T-cell (primary cell): ENCODE measurements at regions not wholly inside any gene's neighbourhood (a gene's known extent, or its start where the extent isn't known, plus 50 kb on each side); places are given as distances from the start of the nearest gene placed in this dataset.
"Not testable (repeated sequence)": the region's sequence is repeated elsewhere in the genome, so short reads cannot be mapped to it uniquely, and the experiment has no call there.

Experiments used
- ATAC-seq, 4 experiments: fragments of 200-7000 bp in 3 of 4; fragments of 150-1000 bp in 1 of 4; cut with Tn5 transposase; replicated peaks in 1 of 4; 1 replicate in 3 of 4; 2 replicates in 1 of 4; pipeline ENCODE4 v1.10.0; 2021; ENCODE audit warnings: moderate library complexity in 3 of 4, mild to moderate bottlenecking in 2 of 4, moderate number of reproducible peaks in 1 of 4
- CTCF ChIA-PET, 2 donors: fragments of 300-600 bp; sonication (Branson Sonifier 250); formaldehyde crosslinking; loops; one replicate each; lab custom pipeline; 2022; ENCODE audit warnings: antibody characterized with exemption in 2 of 2; lab: Charles Lee
- POLR2A ChIA-PET, 2 donors: fragments of 300-600 bp; sonication (Branson Sonifier 250); formaldehyde crosslinking; loops; one replicate each; lab custom pipeline; 2022; ENCODE audit warnings: antibody characterized with exemption in 2 of 2; lab: Charles Lee
- DNase-seq, 35 experiments: peaks; one replicate each; pipeline versions ENCODE4 v3.0.0 to v3.0.0-alpha.2; 2013 to 2023
- H3K27ac ChIP-seq: one replicate; pipeline ENCODE4 v1.5.1; 2013; ENCODE audit warnings: low read length
- H3K27me3 ChIP-seq, 2 experiments: replicated peaks in 1 of 2; 1 replicate in 1 of 2; 2 replicates in 1 of 2; pipeline versions ENCODE4 v1.6.1 to v1.7.0; 2013; ENCODE audit warnings: low read length in 1 of 2, mixed read lengths in 1 of 2; ENCODE audit not compliant: control insufficient read depth in 2 of 2, insufficient read depth in 2 of 2; ENCODE audit errors: extremely low read depth in 1 of 2
- H3K36me3 ChIP-seq, 2 donors: 1 replicate in 1 of 2; 2 replicates in 1 of 2; pipeline versions ENCODE4 v1.6.1 to v1.7.0; 2013; ENCODE audit warnings: low read length in 1 of 2; ENCODE audit not compliant: control insufficient read depth in 2 of 2, insufficient read depth in 1 of 2; ENCODE audit errors: extremely low read depth in 1 of 2
- H3K4me1 ChIP-seq, 2 experiments: 1 replicate in 1 of 2; 2 replicates in 1 of 2; pipeline versions ENCODE4 v1.6.1 to v1.7.0; 2013; ENCODE audit warnings: low read length in 2 of 2, mixed read lengths in 1 of 2; ENCODE audit not compliant: insufficient read depth in 2 of 2, control insufficient read depth in 1 of 2; ENCODE audit errors: extremely low read depth in 1 of 2
- H3K4me3 ChIP-seq, 2 donors: 1 replicate in 1 of 2; 2 replicates in 1 of 2; pipeline versions ENCODE4 v1.5.1 to v1.7.0; 2013; ENCODE audit warnings: mild to moderate bottlenecking in 2 of 2, low read length in 1 of 2, moderate library complexity in 1 of 2; ENCODE audit not compliant: control insufficient read depth in 1 of 2; ENCODE audit errors: extremely low read depth in 1 of 2
- H3K9me3 ChIP-seq: 2 replicates; pipeline ENCODE4 v1.7.0; 2013
- H3K27ac Mint-ChIP-seq, 2 donors: one replicate each; pipeline ENCODE4 v1.8.0; 2020 to 2021; ENCODE audit warnings: mild to moderate bottlenecking in 2 of 2, mixed read lengths in 2 of 2
- H3K27me3 Mint-ChIP-seq, 2 donors: one replicate each; pipeline ENCODE4 v1.8.0; 2021 to 2022; ENCODE audit warnings: mixed read lengths in 2 of 2
- H3K36me3 Mint-ChIP-seq: one replicate; pipeline ENCODE4 v1.8.0; 2021; ENCODE audit warnings: mixed read lengths
- H3K4me1 Mint-ChIP-seq, 3 donors: one replicate each; pipeline ENCODE4 v1.8.0; 2020 to 2022; ENCODE audit warnings: mixed read lengths in 3 of 3, mild to moderate bottlenecking in 1 of 3
- H3K4me3 Mint-ChIP-seq, 3 donors: one replicate each; pipeline ENCODE4 v1.8.0; 2020 to 2022; ENCODE audit warnings: mild to moderate bottlenecking in 3 of 3, mixed read lengths in 3 of 3, moderate library complexity in 3 of 3
- H3K9me3 Mint-ChIP-seq, 3 donors: one replicate each; pipeline ENCODE4 v1.8.0; 2020 to 2022; ENCODE audit warnings: mixed read lengths in 3 of 3
- WGBS: methylation state at CpG from one replicate; pipeline ENCODE4 v1.1.5; 2013; ENCODE audit warnings: missing lambda C conversion rate; ENCODE audit not compliant: insufficient coverage; 5-methylcytosine and 5-hydroxymethylcytosine counted together

DNA sequence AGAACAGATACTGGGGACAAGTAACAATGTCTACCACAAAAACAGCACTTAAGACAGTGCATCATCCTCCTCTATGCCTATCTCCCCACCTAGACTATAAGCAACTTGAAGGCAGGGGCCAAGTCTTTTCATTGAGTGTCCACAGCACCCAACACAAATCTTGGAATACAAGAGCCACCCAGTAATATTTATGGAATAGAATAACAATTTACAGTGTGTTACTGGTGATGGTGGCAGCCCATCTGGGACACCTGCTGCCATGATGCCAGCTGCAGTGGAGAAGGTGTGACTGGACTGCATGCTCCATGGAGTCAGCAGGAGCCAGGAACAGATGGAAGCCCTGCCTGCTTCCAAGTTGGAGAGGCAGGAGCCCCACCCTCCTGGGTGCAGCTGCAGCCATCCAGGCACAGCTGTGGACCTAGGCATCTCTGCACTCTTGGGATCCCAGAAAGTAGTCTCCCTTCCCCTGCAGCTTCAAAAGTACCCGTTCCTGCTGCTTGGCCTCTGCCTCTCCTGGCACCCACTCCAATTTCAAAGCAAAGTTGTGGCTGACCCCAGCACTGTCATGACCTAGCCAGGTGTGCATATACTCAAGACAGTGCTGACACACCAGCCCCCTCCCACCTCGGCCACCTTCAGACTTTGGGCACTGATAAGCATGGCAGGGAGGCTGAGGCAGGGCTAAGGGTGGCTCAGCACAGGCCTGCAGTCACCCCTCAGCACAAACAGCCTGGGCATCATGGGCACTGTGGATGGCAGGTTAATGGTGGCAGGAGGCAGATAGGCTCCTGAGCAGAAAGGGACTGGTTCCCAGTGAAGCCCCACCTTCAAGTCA lies 94.5 kb downstream of the TPRA1 start:
- H3K4me3 Mint-ChIP-seq, result no peak overlapping the region
- WGBS, result 62% methylated on average over 1 of the region's 2 CpGs
- POLR2A ChIA-PET, result no interaction called here

DNA sequence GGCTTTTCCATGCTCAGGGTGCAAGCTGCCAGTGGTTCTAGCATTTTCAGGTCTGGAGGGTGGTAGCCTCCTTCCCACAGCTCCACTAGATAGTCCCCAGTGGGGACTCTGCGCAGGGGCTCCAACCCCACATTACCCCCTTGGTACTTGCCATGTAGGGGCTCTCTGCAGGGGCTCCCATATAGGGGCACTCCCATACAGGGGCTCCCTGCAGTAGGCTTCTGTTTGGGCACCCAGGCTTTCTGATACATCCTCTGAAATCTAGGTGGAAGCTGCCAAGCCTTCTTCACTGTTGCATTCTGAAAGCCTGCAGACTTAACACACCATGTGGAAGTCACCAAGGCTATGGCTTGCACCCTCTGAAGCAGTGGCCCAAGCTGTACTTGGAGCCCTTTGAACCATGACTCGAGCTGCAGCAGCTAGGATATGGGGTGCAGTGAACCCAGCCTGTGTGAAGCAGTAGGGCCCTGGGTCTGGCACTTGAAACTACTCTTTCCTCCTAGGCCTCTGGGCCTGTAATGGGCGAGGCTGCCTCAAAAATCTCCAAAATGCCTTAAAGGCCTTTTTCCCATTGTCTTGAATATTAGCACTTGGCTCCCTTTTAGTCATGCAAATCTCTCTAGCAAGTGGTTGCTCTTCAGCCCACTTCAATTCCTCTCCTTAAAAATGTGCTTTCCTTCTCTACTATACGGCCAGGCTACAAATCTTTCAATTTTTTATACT lies 96.4 kb downstream of the TPRA1 start:
- Mint-ChIP-seq H3K4me3 (no peak overlapping the region), H3K27me3 (peaks cover 9 to 14% of the 10 kb centered on the region in 2 donors), H3K27ac (no peak overlapping the region), H3K9me3 (no peaks in the 10 kb centered on the region), H3K36me3 (no peaks in the 10 kb centered on the region), H3K4me1 (no peaks in the 10 kb centered on the region)
- H3K27me3 ChIP-seq, result peaks cover 0 to 32% of the 10 kb centered on the region in 2 experiments
- H3K27ac ChIP-seq, result no peak overlapping the region
- POLR2A ChIA-PET, result no interaction called here
- CTCF ChIA-PET, result no interaction called here
- DNase-seq, result no peak
- ATAC-seq, result no peak
- 50% methylated on average over 1 of the region's 4 CpGs for WGBS
- no peaks in the 10 kb centered on the region for H3K4me1 ChIP-seq
- H3K4me3 ChIP-seq, result no peak overlapping the region
- H3K36me3 ChIP-seq, result no peaks in the 10 kb centered on the region
- H3K9me3 ChIP-seq, result no peaks in the 10 kb centered on the region

More for the DNA sequence above, 94.5 kb downstream of the TPRA1 start:
- peaks cover 9 to 23% of the 10 kb centered on the region in 2 donors for H3K27me3 Mint-ChIP-seq
- Histone ChIP-seq H3K4me1 (no peaks in the 10 kb centered on the region), H3K36me3 (no peaks in the 10 kb centered on the region), H3K27ac (no peak overlapping the region), H3K4me3 (no peak overlapping the region), H3K9me3 (no peaks in the 10 kb centered on the region), H3K27me3 (peaks cover 0 to 24% of the 10 kb centered on the region in 2 experiments)
- H3K9me3 Mint-ChIP-seq, result peaks cover 7 to 13% (median 10%) of the 10 kb centered on the region in 3 donors
- no peaks in the 10 kb centered on the region for H3K4me1 Mint-ChIP-seq
- CTCF ChIA-PET, result no interaction called here
- no peak overlapping the region for H3K27ac Mint-ChIP-seq
- H3K36me3 Mint-ChIP-seq, result peaks cover 2% of the 10 kb centered on the region
- DNase-seq (no peak), ATAC-seq (no peak)

- H3K4me1 ChIP-seq, result no peaks in the 10 kb centered on the region
- no peaks in the 10 kb centered on the region for H3K36me3 ChIP-seq
- peaks cover 0 to 41% of the 10 kb centered on the region in 2 experiments for H3K27me3 ChIP-seq
- no peaks in the 10 kb centered on the region for H3K9me3 Mint-ChIP-seq
- POLR2A ChIA-PET, result no interaction called here
- CTCF ChIA-PET, result no interaction called here
- peaks cover 9 to 16% of the 10 kb centered on the region in 2 donors for H3K27me3 Mint-ChIP-seq
- H3K4me3 Mint-ChIP-seq, result no peak overlapping the region
- no peak overlapping the region for H3K27ac ChIP-seq
- H3K4me1 Mint-ChIP-seq, result no peaks in the 10 kb centered on the region
- H3K27ac Mint-ChIP-seq, result no peak overlapping the region
- no peak overlapping the region for H3K4me3 ChIP-seq
- no peaks in the 10 kb centered on the region for H3K36me3 Mint-ChIP-seq
- H3K9me3 ChIP-seq, result no peaks in the 10 kb centered on the region
- ATAC-seq (no peak), DNase-seq (no peak)
- WGBS, result 79% methylated on average over 2 of the region's 2 CpGs
Measured at GRCh38 chr3:127492426-127492825, 98.1 kb downstream of the TPRA1 start.

GRCh38 chr3:127491909-127492308 lies 98.6 kb downstream of the TPRA1 start:
- H3K9me3 ChIP-seq, result no peaks in the 10 kb centered on the region
- ChIA-PET CTCF (no interaction called here), POLR2A (no interaction called here)
- H3K27me3 ChIP-seq, result peaks cover 0 to 40% of the 10 kb centered on the region in 2 experiments
- H3K4me3 ChIP-seq, result no peak overlapping the region
- no peaks in the 10 kb centered on the region for H3K4me1 ChIP-seq
- no peaks in the 10 kb centered on the region for H3K36me3 ChIP-seq
- DNase-seq (no peak), ATAC-seq (no peak)
- no peak overlapping the region for H3K27ac ChIP-seq
- Mint-ChIP-seq H3K27ac (no peak overlapping the region), H3K4me1 (no peaks in the 10 kb centered on the region), H3K9me3 (no peaks in the 10 kb centered on the region), H3K4me3 (no peak overlapping the region), H3K27me3 (peaks cover 13 to 21% of the 10 kb centered on the region in 2 donors), H3K36me3 (no peaks in the 10 kb centered on the region)
- 93% methylated on average over 4 of the region's 5 CpGs for WGBS

- no peak overlapping the region for H3K27ac Mint-ChIP-seq
Measured at GRCh38 chr3:127491323-127491722, 99.2 kb downstream of the TPRA1 start.

DNA sequence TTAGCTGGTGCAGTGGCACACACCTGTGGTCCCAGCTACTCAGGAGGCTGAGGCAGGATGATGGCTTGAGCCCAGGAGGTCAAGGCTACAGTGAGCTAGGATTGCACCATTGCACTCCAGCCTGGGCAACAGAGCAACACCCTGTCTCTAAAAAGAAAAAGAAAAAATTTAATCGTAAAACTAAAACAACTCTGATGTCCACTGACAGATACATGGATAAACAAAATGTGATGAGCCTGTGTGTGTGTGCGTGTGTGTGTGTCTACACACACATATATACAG lies 99.6 kb downstream of the TPRA1 start:
- ATAC-seq, H3K4me1 Mint-ChIP-seq, H3K4me1 ChIP-seq, H3K36me3 ChIP-seq, CTCF ChIA-PET, POLR2A ChIA-PET, H3K27ac Mint-ChIP-seq, H3K27ac ChIP-seq, H3K9me3 ChIP-seq, H3K9me3 Mint-ChIP-seq, H3K36me3 Mint-ChIP-seq, H3K4me3 ChIP-seq, DNase-seq, H3K4me3 Mint-ChIP-seq: not testable (repeated sequence)
- H3K27me3 Mint-ChIP-seq, result peaks cover 12 to 19% of the 10 kb centered on the region in 2 donors
- no CpG with 5 or more reads among the region's 2 CpGs for WGBS
- H3K27me3 ChIP-seq, result peaks cover 0 to 41% of the 10 kb centered on the region in 2 experiments

More at GRCh38 chr3:127491323-127491722, 99.2 kb downstream of the TPRA1 start:
- no peaks in the 10 kb centered on the region for H3K36me3 ChIP-seq
- H3K4me1 ChIP-seq, result no peaks in the 10 kb centered on the region
- no CpG with 5 or more reads among the region's 4 CpGs for WGBS
- H3K27me3 ChIP-seq, result peaks cover 0 to 40% of the 10 kb centered on the region in 2 experiments
- no peaks in the 10 kb centered on the region for H3K4me1 Mint-ChIP-seq
- no peaks in the 10 kb centered on the region for H3K9me3 Mint-ChIP-seq
- no peaks in the 10 kb centered on the region for H3K9me3 ChIP-seq
- ATAC-seq (no peak), DNase-seq (no peak)
- H3K27me3 Mint-ChIP-seq, result peaks cover 12 to 19% of the 10 kb centered on the region in 2 donors
- H3K4me3 ChIP-seq, result no peak overlapping the region
- no peak overlapping the region for H3K27ac ChIP-seq
- no peak overlapping the region for H3K4me3 Mint-ChIP-seq
- no peaks in the 10 kb centered on the region for H3K36me3 Mint-ChIP-seq
- ChIA-PET CTCF (no interaction called here), POLR2A (no interaction called here)
